IMR-90 (cell line): ENCODE measurements at regions not wholly inside any gene's neighbourhood (a gene's known extent, or its start where the extent isn't known, plus 50 kb on each side); places are given as distances from the start of the nearest gene placed in this dataset.

Source experiments
- ATAC-seq: fragments of 200-7000 bp; cut with Tn5 transposase; 2 replicates; pipeline ENCODE4 v1.9.1; 2020; ENCODE audit warnings: low read depth, mild to moderate bottlenecking, moderate library complexity
- BruUV-seq: library from RNA; stranded (reverse); fragments of 400-500 nt; replicated peaks from 2 replicates; lab custom pipeline; 2021; lab: Mats Ljungman, UMichigan
- CTCF ChIA-PET: fragments of 300-600 bp; formaldehyde crosslinking; extraction: SDS; loops from one replicate; lab custom pipeline; 2021; ENCODE audit warnings: antibody characterized with exemption; lab: Yijun Ruan, JAX
- POLR2A ChIA-PET: fragments of 300-600 bp; sonication (Branson Sonifier 250); formaldehyde crosslinking; loops from one replicate; lab custom pipeline; 2022; ENCODE audit warnings: antibody characterized with exemption; ENCODE audit not compliant: unreplicated experiment; lab: Charles Lee
- DNase-seq: peaks from one replicate; pipeline ENCODE4 v3.0.0; 2013
- H2AFZ ChIP-seq: replicated peaks from 2 replicates; pipeline ENCODE3; 2013; ENCODE audit warnings: low read length, mild to moderate bottlenecking; ENCODE audit not compliant: poor library complexity
- H2AK5ac ChIP-seq: 2 replicates; pipeline ENCODE4 v1.6.1; 2013; ENCODE audit warnings: low read depth, low read length, inconsistent platforms
- H2AK9ac ChIP-seq: replicated peaks from 2 replicates; pipeline ENCODE3; 2013; ENCODE audit warnings: mild to moderate bottlenecking, low read depth, low read length, moderate library complexity; ENCODE audit not compliant: poor library complexity
- H2BK120ac ChIP-seq: 2 replicates; pipeline ENCODE4 v1.6.1; 2013; ENCODE audit warnings: low read depth, low read length, inconsistent platforms
- H2BK15ac ChIP-seq: 3 replicates; pipeline ENCODE4 v1.6.1; 2013; ENCODE audit warnings: low read depth, low read length, inconsistent platforms
- H2BK20ac ChIP-seq: 2 replicates; pipeline ENCODE4 v1.6.1; 2013; ENCODE audit warnings: low read depth, mild to moderate bottlenecking, inconsistent platforms, low read length, moderate library complexity
- H2BK5ac ChIP-seq: 2 replicates; pipeline ENCODE4 v1.6.1; 2013; ENCODE audit warnings: mild to moderate bottlenecking, low read depth, low read length, inconsistent platforms; ENCODE audit not compliant: poor library complexity, severe bottlenecking
- H3K14ac ChIP-seq: replicated peaks from 2 replicates; pipeline ENCODE4 v1.6.1; 2013; ENCODE audit warnings: low read depth, low read length, inconsistent platforms
- H3K18ac ChIP-seq: 2 replicates; pipeline ENCODE4 v1.6.1; 2013; ENCODE audit warnings: low read depth, low read length, control low read depth
- H3K23ac ChIP-seq: 2 replicates; pipeline ENCODE4 v1.6.1; 2013; ENCODE audit warnings: low read depth, low read length, inconsistent platforms
- H3K27ac ChIP-seq: 2 replicates; pipeline ENCODE4 v1.5.1; 2013; ENCODE audit warnings: mild to moderate bottlenecking, control low read depth, low read length; ENCODE audit not compliant: insufficient read depth
- H3K27me3 ChIP-seq: 2 replicates; pipeline ENCODE4 v1.6.1; 2013; ENCODE audit warnings: low read length; ENCODE audit not compliant: control insufficient read depth, insufficient read depth
- H3K36me3 ChIP-seq: 2 replicates; pipeline ENCODE4 v1.6.1; 2013; ENCODE audit warnings: low read length, mixed read lengths; ENCODE audit not compliant: control insufficient read depth, insufficient read depth
- H3K4ac ChIP-seq: 2 replicates; pipeline ENCODE4 v1.6.1; 2013; ENCODE audit warnings: low read depth, low read length, inconsistent platforms
- H3K4me1 ChIP-seq: 2 replicates; pipeline ENCODE4 v1.6.1; 2013; ENCODE audit warnings: low read length, mixed read lengths; ENCODE audit not compliant: control insufficient read depth, insufficient read depth
- H3K4me2 ChIP-seq: 2 replicates; pipeline ENCODE4 v1.6.1; 2013; ENCODE audit warnings: low read depth, mild to moderate bottlenecking, control low read depth, low read length, moderate library complexity
- H3K4me3 ChIP-seq: 2 replicates; pipeline ENCODE4 v1.5.1; 2013; ENCODE audit warnings: low read depth, mild to moderate bottlenecking, control low read depth, low read length, moderate library complexity; ENCODE audit not compliant: insufficient read depth
- H3K56ac ChIP-seq: 2 replicates; pipeline ENCODE4 v1.6.1; 2013; ENCODE audit warnings: low read length, inconsistent platforms; ENCODE audit not compliant: insufficient read depth; ENCODE audit errors: extremely low read depth
- H3K79me1 ChIP-seq, 2 experiments: 2 replicates each; pipeline ENCODE4 v1.6.1; 2013; ENCODE audit warnings: low read length in 2 of 2, inconsistent platforms in 1 of 2, low read depth in 1 of 2
- H3K9ac ChIP-seq: 2 replicates; pipeline ENCODE4 v1.6.1; 2013; ENCODE audit warnings: low read depth, low read length, control low read depth
- H3K9me1 ChIP-seq: 2 replicates; pipeline ENCODE4 v1.6.1; 2013; ENCODE audit warnings: low read length, inconsistent platforms; ENCODE audit not compliant: insufficient read depth
- H3K9me3 ChIP-seq: 2 replicates; pipeline ENCODE4 v1.6.1; 2013; ENCODE audit warnings: low read length; ENCODE audit not compliant: control insufficient read depth, insufficient read depth
- H4K20me1 ChIP-seq: 2 replicates; pipeline ENCODE4 v1.6.1; 2013; ENCODE audit warnings: low read length, inconsistent platforms; ENCODE audit not compliant: insufficient read depth
- H4K5ac ChIP-seq: 2 replicates; pipeline ENCODE4 v1.6.1; 2013; ENCODE audit warnings: mild to moderate bottlenecking, low read depth, low read length, control low read depth
- H4K8ac ChIP-seq, 2 experiments: 2 replicates each; pipeline ENCODE4 v1.6.1; 2013; ENCODE audit warnings: low read depth in 2 of 2, low read length in 2 of 2, control low read depth in 1 of 2, inconsistent platforms in 1 of 2
- H4K91ac ChIP-seq: 2 replicates; pipeline ENCODE4 v1.6.1; 2013; ENCODE audit warnings: low read depth, low read length, inconsistent platforms; ENCODE audit not compliant: insufficient read depth
- CHD1 ChIP-seq: IDR thresholded peaks from 2 replicates; pipeline ENCODE4 v1.6.1; 2012; ENCODE audit warnings: low read depth, low read length, improper control_type of control experiment
- FOS ChIP-seq: fragments of 150-350 bp; IDR thresholded peaks from 2 replicates; pipeline ENCODE4 v1.6.1; 2016; ENCODE audit warnings: low read depth, low read length
- MXI1 ChIP-seq: IDR thresholded peaks from 2 replicates; pipeline ENCODE4 v1.6.1; 2012; ENCODE audit warnings: low read depth, mild to moderate bottlenecking, low read length, moderate library complexity, borderline replicate concordance
- RFX5 ChIP-seq: IDR thresholded peaks from 2 replicates; pipeline ENCODE4 v1.8.0; 2012; ENCODE audit warnings: low read depth, mild to moderate bottlenecking, low read length, moderate library complexity
- WGBS, 2 experiments: methylation state at CpG; one replicate each; pipeline versions ENCODE4 v1.1.5 to v1.1.7; 2013; ENCODE audit warnings: missing lambda C conversion rate in 2 of 2; ENCODE audit not compliant: insufficient read length in 1 of 2; ENCODE audit errors: extremely low coverage in 2 of 2; 5-methylcytosine and 5-hydroxymethylcytosine counted together
- dilution Hi-C: fragments of 300-500 bp; cut with HindIII; formaldehyde crosslinking; loops from one replicate; pipeline ENCODE4 v1.14.3; 2018; ENCODE audit warnings: low sequenced_read_pairs; ENCODE audit not compliant: unreplicated experiment
- in situ Hi-C: fragments of 300-500 bp; cut with MboI; formaldehyde crosslinking; loops from 3 replicates; pipeline ENCODE4 v1.14.3; 2019; ENCODE audit warnings: low sequenced_read_pairs, inconsistent platforms, mixed read lengths
- intact Hi-C: fragments of 100-400 bp; cut with micrococcal nuclease; formaldehyde crosslinking; loops from 2 replicates; pipeline ENCODE4 v1.10.0; 2022

GRCh38 chr6:86730216-86730615, 207.1 kb upstream of the HTR1E start:
- no peak overlapping the region for H3K56ac ChIP-seq
- H3K27me3 ChIP-seq, result no peaks in the 10 kb centered on the region
- no peak overlapping the region for H3K23ac ChIP-seq
- no peaks in the 10 kb centered on the region for H3K79me1 ChIP-seq
- no CpG with 5 or more reads among the region's 1 CpG for WGBS, 2 experiments
- intact Hi-C loops (no loop called here), in situ Hi-C loops (no loop called here), dilution Hi-C loops (no loop called here)
- H2BK120ac ChIP-seq, result no peak overlapping the region
- H3K4ac ChIP-seq, result no peak overlapping the region
- TF ChIP-seq FOS (no peak), CHD1 (no peak), MXI1 (no peak), RFX5 (no peak)
- H4K5ac ChIP-seq, result no peak overlapping the region
- H3K9me3 ChIP-seq, result peaks cover 6% of the 10 kb centered on the region; the same call in 1 of the 2 replicates
- H4K20me1 ChIP-seq, result no peaks in the 10 kb centered on the region
- H3K14ac ChIP-seq, result no peak overlapping the region
- H2AK5ac ChIP-seq, result no peak overlapping the region
- no TSS peak for BruUV-seq
- H2AK9ac ChIP-seq, result no peak overlapping the region
- no peaks in the 10 kb centered on the region for H3K36me3 ChIP-seq
- H3K27ac ChIP-seq, result no peak overlapping the region
- no peak overlapping the region for H3K18ac ChIP-seq
- no peak overlapping the region for H3K9ac ChIP-seq
- ATAC-seq (no peak), DNase-seq (no peak)
- H2BK5ac ChIP-seq, result no peak overlapping the region
- no peaks in the 10 kb centered on the region for H3K4me1 ChIP-seq
- H3K4me3 ChIP-seq, result no peak overlapping the region
- H2AFZ ChIP-seq, result no peak overlapping the region
- H4K91ac ChIP-seq, result no peak overlapping the region
- ChIA-PET CTCF (no interaction called here), POLR2A (no interaction called here)
- no peak overlapping the region for H4K8ac ChIP-seq
- H2BK20ac ChIP-seq, result no peak overlapping the region
- H2BK15ac ChIP-seq, result no peak overlapping the region
- H3K9me1 ChIP-seq, result no peaks in the 10 kb centered on the region
- H3K4me2 ChIP-seq, result no peak overlapping the region
